Spleen (tissue), 11 donors: ENCODE measurements at regions not wholly inside any gene's neighbourhood (a gene's known extent, or its start where the extent isn't known, plus 50 kb on each side); places are given as distances from the start of the nearest gene placed in this dataset.

ENCODE experiments used
- DNase-seq: peaks from one replicate; pipeline ENCODE4 v3.0.0-alpha.2; 2020
- H3K27ac ChIP-seq, 8 donors: fragments of 200-600 bp; sonication (generic) in 7 of 8; 1 replicate in 4 of 8; 2 replicates in 4 of 8; pipeline versions ENCODE4 v1.5.0 to v1.8.0; 2016 to 2021; ENCODE audit warnings: inconsistent platforms in 4 of 8, mild to moderate bottlenecking in 4 of 8, moderate library complexity in 1 of 8
- H3K27me3 ChIP-seq, 7 donors: fragments of 200-600 bp; sonication (generic) in 6 of 7; replicated peaks in 1 of 7; 1 replicate in 4 of 7; 2 replicates in 3 of 7; pipeline versions ENCODE4 v1.5.0 to v1.8.0; 2016 to 2021; ENCODE audit warnings: inconsistent platforms in 3 of 7, mild to moderate bottlenecking in 1 of 7
- H3K36me3 ChIP-seq, 6 donors: fragments of 200-600 bp; sonication (generic) in 5 of 6; 1 replicate in 4 of 6; 2 replicates in 2 of 6; pipeline versions ENCODE4 v1.5.0 to v1.8.0; 2016 to 2021; ENCODE audit warnings: inconsistent platforms in 2 of 6
- H3K4me1 ChIP-seq, 6 donors: fragments of 200-600 bp; sonication (generic) in 5 of 6; 1 replicate in 3 of 6; 2 replicates in 3 of 6; pipeline versions ENCODE4 v1.5.0 to v1.8.0; 2016 to 2021; ENCODE audit warnings: inconsistent platforms in 3 of 6
- H3K4me3 ChIP-seq, 8 donors: fragments of 200-600 bp; sonication (generic) in 7 of 8; 1 replicate in 4 of 8; 2 replicates in 4 of 8; pipeline versions ENCODE4 v1.5.0 to v1.8.0; 2016 to 2021; ENCODE audit warnings: inconsistent platforms in 4 of 8, mild to moderate bottlenecking in 4 of 8, moderate library complexity in 2 of 8
- H3K9me3 ChIP-seq, 8 donors: fragments of 200-600 bp; sonication (generic) in 7 of 8; 1 replicate in 4 of 8; 2 replicates in 4 of 8; pipeline versions ENCODE4 v1.5.0 to v1.8.0; 2016 to 2021; ENCODE audit warnings: inconsistent platforms in 4 of 8
- CTCF ChIP-seq, 11 experiments: fragments of 200-600 bp in 7 of 11; fragments of 450-650 bp in 4 of 11; sonication (generic) in 4 of 11; IDR thresholded peaks in 8 of 11; conservative IDR thresholded peaks in 3 of 11; 1 replicate in 7 of 11; 2 replicates in 4 of 11; pipeline versions ENCODE4 v1.4.0 to v1.8.0; 2016 to 2021; ENCODE audit warnings: antibody characterized with exemption in 11 of 11, inconsistent platforms in 4 of 11, mild to moderate bottlenecking in 1 of 11
- POLR2A ChIP-seq, 3 donors: fragments of 450-650 bp; IDR thresholded peaks; one replicate each; pipeline ENCODE4 v1.5.1; 2017; ENCODE audit warnings: antibody characterized with exemption in 3 of 3, mild to moderate bottlenecking in 1 of 3
- POLR2AphosphoS5 ChIP-seq, 3 donors: sonication (generic); formaldehyde crosslinking; IDR thresholded peaks; one replicate each; pipeline ENCODE4 v1.5.1; 2017; ENCODE audit warnings: antibody characterized with exemption in 3 of 3
- WGBS, 5 donors: extraction: QIAGEN DNeasy Blood & Tissue Kit in 3 of 5; methylation state at CpG; one replicate each; pipeline versions ENCODE4 v1.1.5 to v1.1.7; 2013 to 2018; 5-methylcytosine and 5-hydroxymethylcytosine counted together
- intact Hi-C: fragments of 100-400 bp; cut with DNase I; formaldehyde crosslinking; loops from one replicate; pipeline ENCODE4 v1.15.0; 2023; ENCODE audit warnings: low total_unique reads
- donor health status: healthy with polysubstance abuse.
- donor health status: DM: no; HTN: no; CAD: no; lungs with moderate emphysema.
- donor health status: DM: no; HTN: no; CAD: no.
- donor health status: Bipolar disorder and iron deficiency.
- donor health status: healthy.
- donor health status: DM: no; HTN: no; CAD: no.
- donor health status: DM: yes; HTN: yes; CAD: no.

DNA sequence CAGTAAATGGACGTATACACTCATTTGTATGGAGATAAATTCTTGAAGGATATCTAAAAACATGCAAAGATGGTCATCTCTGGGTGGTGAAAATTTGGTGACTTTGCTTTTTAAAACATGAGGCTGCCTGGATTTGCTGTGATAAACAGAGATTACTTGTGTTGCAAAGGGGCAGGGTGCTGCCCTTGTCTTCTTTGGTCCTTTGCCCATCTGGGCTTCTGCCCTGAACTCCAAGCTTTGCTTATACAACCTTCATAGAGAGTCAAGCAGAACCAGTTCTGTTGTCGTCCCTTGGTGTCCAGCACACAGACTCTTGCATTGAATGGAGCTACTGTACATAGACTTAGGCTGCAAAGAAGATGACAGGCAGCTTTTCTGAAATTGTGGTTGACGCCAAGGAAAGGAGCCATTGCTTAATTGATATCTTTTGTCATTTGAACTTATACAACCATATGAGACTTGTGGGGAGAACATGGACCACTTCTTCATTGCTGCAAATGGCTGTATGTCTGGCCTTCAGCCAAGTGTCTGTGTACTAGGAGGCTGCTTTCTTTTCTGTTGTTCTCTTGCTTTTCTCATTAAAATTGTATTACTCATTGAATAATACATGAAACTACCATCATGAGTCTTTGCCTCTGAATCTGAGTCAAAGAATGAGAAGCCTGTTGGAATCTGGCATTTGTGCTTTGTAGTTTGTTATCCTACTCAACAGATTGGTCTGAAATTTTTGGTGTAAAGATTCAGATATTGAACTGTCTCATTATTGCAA is 152.5 kb downstream of the DMRT2 start:
- Histone ChIP-seq H3K4me1 (no peaks in the 10 kb centered on the region), H3K36me3 (no peaks in the 10 kb centered on the region), H3K4me3 (no peak overlapping the region), H3K27me3 (no peaks in the 10 kb centered on the region), H3K9me3 (no peaks in the 10 kb centered on the region), H3K27ac (no peak overlapping the region)
- TF ChIP-seq POLR2A (IDR thresholded peaks at IDR 0.05) (no peak), CTCF (IDR thresholded peaks at IDR 0.05 in 8 of 11, conservative IDR thresholded peaks at IDR 0.05 in 3 of 11) (no peak), POLR2AphosphoS5 (IDR thresholded peaks at IDR 0.05) (no peak)
- DNase-seq: no peak
- intact Hi-C loops: no loop called here
- WGBS, 5 donors: 48 to 96% (median 71%) methylated on average over 3 of the region's 3 CpGs

GRCh38 chr9:1207686-1208085 is 157.5 kb downstream of the DMRT2 start:
- H3K27me3 ChIP-seq: no peaks in the 10 kb centered on the region
- no peak overlapping the region for H3K27ac ChIP-seq
- DNase-seq: no peak
- H3K4me3 ChIP-seq: no peak overlapping the region
- H3K36me3 ChIP-seq: no peaks in the 10 kb centered on the region
- intact Hi-C loops: no loop called here
- no peak for TF ChIP-seq CTCF (IDR thresholded peaks at IDR 0.05 in 8 of 11, conservative IDR thresholded peaks at IDR 0.05 in 3 of 11)
- TF ChIP-seq POLR2A (IDR thresholded peaks at IDR 0.05): no peak
- no peak for TF ChIP-seq POLR2AphosphoS5 (IDR thresholded peaks at IDR 0.05)
- WGBS, 5 donors: 84 to 92% (median 89%) methylated on average over 3 of the region's 3 CpGs
- peaks cover 0 to 7% (median 0%) of the 10 kb centered on the region in 8 donors for H3K9me3 ChIP-seq
- H3K4me1 ChIP-seq: no peaks in the 10 kb centered on the region

DNA sequence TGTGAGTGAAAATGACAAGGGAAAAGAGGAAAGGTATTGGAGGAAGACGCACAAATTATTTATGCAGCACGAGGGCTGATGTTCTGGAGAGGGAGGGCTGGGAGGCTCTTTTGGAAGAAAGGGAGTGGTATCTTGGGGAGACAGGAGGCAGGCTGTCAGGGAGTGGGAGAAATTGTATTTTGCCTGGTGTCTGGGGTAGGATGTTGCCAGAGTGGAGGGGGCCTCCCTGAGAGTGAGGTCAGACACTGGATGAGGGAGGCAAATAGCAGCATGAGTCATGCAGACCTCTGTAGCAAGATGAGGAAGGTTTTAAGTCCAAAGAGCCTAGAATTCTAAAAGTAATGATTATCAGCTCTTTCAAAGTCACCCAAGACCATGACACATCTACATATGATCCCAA is 158.0 kb downstream of the DMRT2 start:
- Histone ChIP-seq H3K36me3 (no peaks in the 10 kb centered on the region), H3K4me1 (no peaks in the 10 kb centered on the region), H3K27me3 (no peaks in the 10 kb centered on the region), H3K27ac (no peak overlapping the region), H3K4me3 (no peak overlapping the region), H3K9me3 (peaks cover 0 to 7% (median 0%) of the 10 kb centered on the region in 8 donors)
- 71 to 77% (median 73%) methylated on average over 2 of the region's 2 CpGs for WGBS, 5 donors
- TF ChIP-seq POLR2AphosphoS5 (IDR thresholded peaks at IDR 0.05): no peak
- no peak for TF ChIP-seq POLR2A (IDR thresholded peaks at IDR 0.05)
- TF ChIP-seq CTCF (IDR thresholded peaks at IDR 0.05 in 8 of 11, conservative IDR thresholded peaks at IDR 0.05 in 3 of 11): no peak
- DNase-seq: no peak
- intact Hi-C loops: no loop called here

- intact Hi-C loops: no loop called here
- H3K27ac ChIP-seq: no peak overlapping the region
- no peaks in the 10 kb centered on the region for H3K36me3 ChIP-seq
- TF ChIP-seq POLR2AphosphoS5 (IDR thresholded peaks at IDR 0.05): no peak
- TF ChIP-seq POLR2A (IDR thresholded peaks at IDR 0.05): no peak
- H3K4me3 ChIP-seq: no peak overlapping the region
- WGBS, 5 donors: 67 to 93% (median 80%) methylated on average over 3 of the region's 3 CpGs
- H3K9me3 ChIP-seq: peaks cover 0 to 7% (median 0%) of the 10 kb centered on the region in 8 donors
- no peaks in the 10 kb centered on the region for H3K27me3 ChIP-seq
- DNase-seq: no peak
- H3K4me1 ChIP-seq: no peaks in the 10 kb centered on the region
Observed at GRCh38 chr9:1210954-1211353, 160.8 kb downstream of the DMRT2 start.
